ENCODE measurements at regions not wholly inside any gene's neighbourhood (a gene's known extent, or its start where the extent isn't known, plus 50 kb on each side); places are given as distances from the start of the nearest gene placed in this dataset.

DNA sequence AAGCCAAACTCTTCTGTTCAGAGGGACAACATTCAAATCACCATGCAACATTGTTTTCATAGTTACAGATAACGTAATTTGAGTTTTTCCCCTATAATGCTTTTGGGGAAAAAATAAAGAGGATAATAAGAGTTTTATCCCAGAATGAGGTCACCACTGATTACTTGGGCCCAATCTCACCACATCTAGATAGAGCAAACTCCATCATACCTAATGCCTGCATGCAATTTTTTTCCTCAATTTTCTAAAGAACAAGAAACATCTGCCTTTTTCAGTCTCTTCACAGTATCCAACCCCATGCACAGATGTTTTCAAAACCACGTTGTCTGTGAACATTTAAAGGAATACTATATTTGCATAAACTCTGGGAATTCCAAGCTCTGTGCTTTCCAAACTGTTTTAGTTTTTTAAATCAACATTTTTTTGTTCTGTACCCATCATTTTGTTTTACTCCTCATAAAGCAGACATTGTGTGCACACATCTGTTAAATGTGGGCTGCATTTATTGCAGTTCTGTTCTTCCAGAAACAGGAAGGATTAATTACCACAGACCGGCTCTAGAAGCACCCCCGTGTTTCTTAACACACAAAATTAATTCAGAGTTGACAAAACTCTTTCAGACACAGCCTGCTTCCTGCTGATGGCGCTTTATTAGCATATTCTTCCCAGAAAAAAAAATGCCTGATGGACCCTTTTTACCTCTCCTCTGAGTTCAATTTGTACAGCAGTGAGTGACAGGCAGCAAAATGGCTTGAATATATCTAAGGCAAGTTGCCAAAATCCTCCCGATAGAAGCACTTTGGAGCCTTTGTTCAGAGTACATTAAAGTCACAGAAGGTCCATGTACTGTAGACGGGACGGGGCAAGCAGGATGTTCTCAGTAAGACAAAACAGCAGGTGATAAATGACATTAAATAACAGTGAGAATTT is 1171.9 kb downstream of the EFNB2 start:
- no peak for DNase-seq (ENCODE audit: low read depth in 2 of 2)
- H3K4me3 ChIP-seq (replicated peaks in 1 of 2; ENCODE audit: low read depth in 2 of 2, low read length in 2 of 2): no peak overlapping the region
- TF ChIP-seq, protein P1, sequence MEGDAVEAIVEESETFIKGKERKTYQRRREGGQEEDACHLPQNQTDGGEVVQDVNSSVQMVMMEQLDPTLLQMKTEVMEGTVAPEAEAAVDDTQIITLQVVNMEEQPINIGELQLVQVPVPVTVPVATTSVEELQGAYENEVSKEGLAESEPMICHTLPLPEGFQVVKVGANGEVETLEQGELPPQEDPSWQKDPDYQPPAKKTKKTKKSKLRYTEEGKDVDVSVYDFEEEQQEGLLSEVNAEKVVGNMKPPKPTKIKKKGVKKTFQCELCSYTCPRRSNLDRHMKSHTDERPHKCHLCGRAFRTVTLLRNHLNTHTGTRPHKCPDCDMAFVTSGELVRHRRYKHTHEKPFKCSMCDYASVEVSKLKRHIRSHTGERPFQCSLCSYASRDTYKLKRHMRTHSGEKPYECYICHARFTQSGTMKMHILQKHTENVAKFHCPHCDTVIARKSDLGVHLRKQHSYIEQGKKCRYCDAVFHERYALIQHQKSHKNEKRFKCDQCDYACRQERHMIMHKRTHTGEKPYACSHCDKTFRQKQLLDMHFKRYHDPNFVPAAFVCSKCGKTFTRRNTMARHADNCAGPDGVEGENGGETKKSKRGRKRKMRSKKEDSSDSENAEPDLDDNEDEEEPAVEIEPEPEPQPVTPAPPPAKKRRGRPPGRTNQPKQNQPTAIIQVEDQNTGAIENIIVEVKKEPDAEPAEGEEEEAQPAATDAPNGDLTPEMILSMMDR (IDR thresholded peaks at IDR 0.05; ENCODE audit: low read depth, low read length): no peak

DNA sequence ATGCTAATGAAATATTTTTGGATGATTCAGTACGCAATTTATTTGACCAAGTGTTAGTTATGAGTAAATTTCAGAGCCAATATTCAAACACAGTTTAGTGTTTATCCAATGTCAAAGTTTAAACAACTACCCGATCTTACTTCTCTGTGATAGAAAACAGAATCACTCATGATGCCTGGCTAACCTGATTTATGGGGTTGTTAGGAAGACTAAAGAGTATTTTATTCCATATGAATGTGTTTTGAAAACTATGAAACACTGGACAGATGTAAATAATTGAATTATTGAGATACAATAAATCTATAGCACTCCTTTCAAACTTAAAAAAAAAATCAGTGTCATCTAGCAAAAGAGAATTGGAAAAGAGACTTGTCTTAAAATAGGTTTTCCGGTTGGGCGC is 1181.8 kb downstream of the EFNB2 start:
- DNase-seq (ENCODE audit: low read depth in 2 of 2): no peak
- no peak overlapping the region for H3K4me3 ChIP-seq (replicated peaks in 1 of 2; ENCODE audit: low read depth in 2 of 2, low read length in 2 of 2)
- TF ChIP-seq, protein P1 (IDR thresholded peaks at IDR 0.05; ENCODE audit: low read depth, low read length): no peak

DNA sequence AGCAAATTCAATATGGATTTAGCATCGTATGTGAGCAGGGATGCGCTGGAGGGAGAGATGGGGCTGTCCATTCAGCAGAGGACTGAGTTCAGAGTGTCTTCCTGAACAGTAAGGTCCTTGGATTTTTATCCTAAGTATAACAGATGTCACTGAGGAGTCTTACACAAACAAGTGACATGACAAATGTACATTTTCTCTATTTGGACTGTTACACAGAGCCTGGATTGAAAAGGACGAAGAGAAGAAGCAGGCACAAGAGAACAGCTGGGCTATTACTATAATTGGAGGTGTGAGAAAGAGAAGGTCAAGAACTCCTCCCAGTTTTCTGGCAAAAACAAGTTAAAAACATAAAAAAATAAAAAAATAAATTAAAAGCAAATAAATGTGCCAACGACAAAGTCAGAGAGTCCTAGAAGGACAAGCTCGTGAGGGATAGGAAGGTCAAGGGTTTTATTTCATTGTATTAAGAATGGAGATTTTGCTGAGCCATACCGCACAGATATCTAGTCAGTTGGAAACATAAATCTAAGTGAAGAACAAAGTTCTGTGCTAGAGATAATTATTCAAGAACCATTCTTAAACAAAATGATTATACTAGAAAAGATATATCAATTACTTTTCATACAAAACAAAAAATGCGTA is 1186.3 kb downstream of the EFNB2 start:
- TF ChIP-seq, protein P1 (IDR thresholded peaks at IDR 0.05; ENCODE audit: low read depth, low read length): no peak
- no peak overlapping the region for H3K4me3 ChIP-seq (replicated peaks in 1 of 2; ENCODE audit: low read depth in 2 of 2, low read length in 2 of 2)
- DNase-seq (ENCODE audit: low read depth in 2 of 2): no peak

DNA sequence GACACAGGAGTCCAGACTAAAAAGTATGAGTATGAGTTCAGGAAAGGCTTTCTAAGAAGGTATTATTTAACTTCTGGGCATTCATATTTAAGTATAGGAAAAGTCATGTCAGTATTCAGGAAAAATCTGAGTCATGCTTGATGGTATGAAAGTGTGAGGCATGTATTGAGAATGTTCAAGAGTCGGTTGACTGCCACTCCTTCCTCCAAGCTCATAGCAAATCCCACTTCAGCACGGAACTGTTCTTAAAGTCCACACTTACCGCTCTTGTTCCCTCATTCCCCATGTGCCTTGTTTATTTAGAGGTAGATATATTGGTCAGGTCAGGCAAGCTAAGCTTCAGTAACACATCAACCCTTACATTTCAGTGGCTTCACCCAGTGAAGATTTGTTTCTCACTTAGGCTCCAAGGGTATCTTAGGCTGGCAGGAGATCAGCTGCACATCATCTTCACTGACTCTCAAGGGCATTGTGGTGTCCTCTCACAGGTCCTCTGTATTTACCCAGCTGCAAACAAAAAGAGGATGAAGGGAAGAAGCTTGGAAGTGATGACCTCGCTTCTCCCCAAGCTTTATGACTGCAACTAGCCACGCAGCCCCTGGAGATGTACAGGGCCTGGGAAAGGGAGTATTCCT is 1189.2 kb downstream of the EFNB2 start:
- no peak overlapping the region for H3K4me3 ChIP-seq (replicated peaks in 1 of 2; ENCODE audit: low read depth in 2 of 2, low read length in 2 of 2)
- peak; percentile 46 to 80 for DNase-seq (ENCODE audit: low read depth in 2 of 2)
- TF ChIP-seq, protein P1 (IDR thresholded peaks at IDR 0.05; ENCODE audit: low read depth, low read length): no peak

DNA sequence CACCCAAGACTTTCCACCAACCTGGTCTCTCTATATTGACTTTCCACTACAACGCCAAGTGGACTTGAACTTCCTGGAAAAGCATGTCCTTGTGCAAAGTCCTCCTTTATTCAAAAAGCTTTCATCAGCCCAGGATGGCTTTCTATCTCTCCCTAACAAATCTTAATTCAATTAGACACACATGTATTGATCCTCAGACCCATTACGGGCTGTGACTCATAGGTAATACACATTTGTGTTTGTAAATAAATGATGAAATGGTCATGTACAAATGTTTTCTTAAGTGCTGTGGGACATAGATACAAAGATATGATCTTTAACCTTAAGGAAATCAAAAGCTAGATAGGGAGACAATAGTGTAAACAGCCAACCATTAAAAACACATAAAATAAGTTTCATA is 1189.7 kb downstream of the EFNB2 start:
- no peak overlapping the region for H3K4me3 ChIP-seq (replicated peaks in 1 of 2; ENCODE audit: low read depth in 2 of 2, low read length in 2 of 2)
- DNase-seq (ENCODE audit: low read depth in 2 of 2): no peak
- TF ChIP-seq, protein P1 (IDR thresholded peaks at IDR 0.05; ENCODE audit: low read depth, low read length): no peak

DNA sequence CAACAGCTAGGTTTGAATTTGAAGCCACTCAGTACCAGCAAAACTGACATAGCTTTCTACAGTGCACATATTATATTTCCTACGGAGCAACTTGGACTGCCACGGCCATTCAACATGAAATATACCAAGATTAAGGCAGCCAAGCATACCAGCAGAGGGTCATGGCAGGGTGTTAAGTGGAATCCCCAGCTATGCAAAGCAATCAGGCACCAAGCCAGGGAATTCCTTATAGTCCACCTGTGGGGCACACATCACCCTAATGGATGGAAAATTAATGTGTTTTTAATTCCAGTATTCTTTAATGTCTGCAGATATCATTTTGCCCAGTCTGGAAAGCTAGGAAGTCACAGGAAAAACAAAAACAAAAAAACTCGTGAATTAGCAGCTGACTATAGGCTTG is 1190.3 kb downstream of the EFNB2 start:
- TF ChIP-seq, protein P1 (IDR thresholded peaks at IDR 0.05; ENCODE audit: low read depth, low read length): no peak
- H3K4me3 ChIP-seq (replicated peaks in 1 of 2; ENCODE audit: low read depth in 2 of 2, low read length in 2 of 2): no peak overlapping the region
- no peak for DNase-seq (ENCODE audit: low read depth in 2 of 2)
